Activated T-helper 1 cell treated with anti-CD3 and anti-CD28 coated beads, Interleukin-12 subunit alpha, Interleukin-12 subunit beta, Interleukin-2, Interleukin-4 antibody, amounts not matched to agents 30 ng/mL and 10 ng/mL and 1 ng/mL, durations not matched to agents 14 hours and 24 hours and 36 hours (primary cell): ENCODE measurements at regions not wholly inside any gene's neighbourhood (a gene's known extent, or its start where the extent isn't known, plus 50 kb on each side); places are given as distances from the start of the nearest gene placed in this dataset.
"Not testable (repeated sequence)": the region's sequence is repeated elsewhere in the genome, so short reads cannot be mapped to it uniquely, and the experiment has no call there.

ENCODE experiments used
- DNase-seq: peaks from one replicate; pipeline ENCODE4 v3.0.0; 2021; ENCODE audit warnings: low spot score
- H3K27ac Mint-ChIP-seq: one replicate; pipeline ENCODE4 v1.8.0; 2021; ENCODE audit warnings: mild to moderate bottlenecking, mixed read lengths
- H3K27me3 Mint-ChIP-seq: one replicate; pipeline ENCODE4 v1.8.0; 2022; ENCODE audit warnings: mild to moderate bottlenecking, moderate library complexity, mixed read lengths; ENCODE audit not compliant: insufficient read depth
- H3K36me3 Mint-ChIP-seq: one replicate; pipeline ENCODE4 v1.8.0; 2021; ENCODE audit warnings: low read depth, mixed read lengths
- H3K4me1 Mint-ChIP-seq: one replicate; pipeline ENCODE4 v1.8.0; 2021; ENCODE audit warnings: low read depth, mixed read lengths
- H3K4me3 Mint-ChIP-seq: one replicate; pipeline ENCODE4 v1.8.0; 2021; ENCODE audit warnings: mild to moderate bottlenecking, moderate library complexity, mixed read lengths
- H3K9me3 Mint-ChIP-seq: one replicate; pipeline ENCODE4 v1.8.0; 2021; ENCODE audit warnings: mixed read lengths
- intact Hi-C: fragments of 100-400 bp; cut with micrococcal nuclease; formaldehyde crosslinking; loops from one replicate; pipeline ENCODE4 v1.15.1; 2024

DNA sequence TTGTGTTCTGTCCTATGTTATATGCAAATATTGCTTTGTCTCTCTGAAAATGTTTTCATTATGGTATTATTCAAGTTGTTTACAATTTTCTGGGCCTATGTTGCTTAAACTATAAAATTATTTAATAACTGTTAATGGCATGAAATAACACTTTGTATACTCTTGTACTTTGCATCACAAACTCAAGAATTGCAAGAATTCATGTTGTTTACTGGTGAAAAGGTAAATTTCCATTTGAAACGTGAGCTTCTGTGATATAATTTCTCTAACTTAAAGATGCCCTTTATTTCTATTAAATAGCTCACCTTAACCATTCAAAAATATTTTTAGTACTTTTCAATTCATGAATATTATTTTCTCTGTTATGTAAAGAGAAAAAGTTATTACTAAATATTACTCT, 1504.2 kb downstream of the SUCLG1 start:
- H3K4me3 Mint-ChIP-seq: no peak overlapping the region
- H3K36me3 Mint-ChIP-seq: no peaks in the 10 kb centered on the region
- H3K27ac Mint-ChIP-seq: no peak overlapping the region
- peaks cover 3% of the 10 kb centered on the region for H3K9me3 Mint-ChIP-seq
- no peaks in the 10 kb centered on the region for H3K4me1 Mint-ChIP-seq
- intact Hi-C loops: no loop called here
- no peak for DNase-seq
- no peaks in the 10 kb centered on the region for H3K27me3 Mint-ChIP-seq

DNA sequence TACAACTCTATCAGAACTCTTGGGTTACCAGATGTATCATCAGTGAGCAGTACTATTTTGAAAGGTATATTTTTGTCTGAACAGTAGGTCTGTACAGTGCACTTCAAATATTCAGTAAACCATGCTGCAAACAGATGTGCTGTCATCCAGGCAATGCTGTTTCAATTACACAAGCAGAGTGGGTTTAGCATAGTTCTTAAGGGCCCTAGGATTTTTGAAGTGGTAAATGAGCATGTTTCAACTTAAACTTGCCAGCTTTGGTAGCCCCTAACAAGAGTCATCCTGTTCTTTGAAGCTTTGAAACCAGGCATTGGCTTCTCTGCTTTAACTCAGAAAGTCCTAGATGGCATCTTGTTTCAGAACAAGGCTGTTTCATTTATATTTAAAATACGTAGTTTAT, 1519.9 kb downstream of the SUCLG1 start:
- intact Hi-C loops: no loop called here
- Mint-ChIP-seq H3K27me3 (no peaks in the 10 kb centered on the region), H3K9me3 (peaks cover 11% of the 10 kb centered on the region), H3K36me3 (no peaks in the 10 kb centered on the region), H3K4me1 (no peaks in the 10 kb centered on the region), H3K4me3 (no peak overlapping the region), H3K27ac (no peak overlapping the region)
- DNase-seq: no peak

DNA sequence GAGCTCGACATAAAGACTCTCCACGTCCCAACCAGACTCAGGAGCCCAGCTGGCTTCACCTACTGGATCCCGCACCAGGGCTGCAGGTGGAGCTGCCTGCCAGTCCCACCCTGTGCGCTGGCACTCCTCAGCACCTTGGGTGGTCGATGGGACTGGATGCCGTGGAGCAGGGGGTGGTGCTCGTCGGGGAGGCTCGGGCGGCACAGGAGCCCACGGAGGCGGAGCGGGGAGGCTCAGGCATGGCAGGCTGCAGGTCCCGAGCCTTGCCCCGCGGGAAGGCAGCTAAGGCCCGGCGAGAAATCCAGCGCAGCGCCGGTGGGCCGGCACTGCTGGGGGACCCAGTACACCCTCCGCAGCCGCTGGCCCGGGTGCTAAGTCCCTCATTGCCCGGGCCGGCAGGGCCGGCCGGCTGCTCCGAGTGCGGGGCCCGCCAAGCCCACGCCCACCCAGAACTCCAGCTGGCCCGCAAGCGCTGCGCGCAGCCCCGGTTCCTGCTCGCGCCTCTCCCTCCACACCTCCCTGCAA, 1520.7 kb downstream of the SUCLG1 start:
- H3K4me1 Mint-ChIP-seq, H3K27ac Mint-ChIP-seq, H3K4me3 Mint-ChIP-seq, DNase-seq, H3K36me3 Mint-ChIP-seq, H3K27me3 Mint-ChIP-seq, intact Hi-C loops: not testable (repeated sequence)
- peaks cover 13% of the 10 kb centered on the region for H3K9me3 Mint-ChIP-seq

DNA sequence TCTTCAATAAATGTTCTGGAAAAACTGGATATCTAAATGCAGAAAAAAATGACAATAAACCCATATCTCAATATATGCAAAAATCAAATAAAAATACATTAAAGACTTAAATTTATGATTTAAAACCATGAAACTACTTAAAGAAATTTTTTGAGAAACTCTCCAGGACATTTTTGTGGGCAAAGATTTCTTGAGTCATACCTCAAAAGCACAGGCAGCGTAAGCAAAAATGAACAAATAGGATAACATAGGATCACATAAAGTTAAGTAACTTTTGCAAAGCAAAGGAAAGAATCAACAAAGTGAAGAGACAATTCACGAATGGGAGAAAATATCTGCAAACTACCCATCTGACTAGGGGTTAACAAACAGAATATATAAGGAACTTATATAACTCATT, 1545.5 kb downstream of the SUCLG1 start:
- DNase-seq: no peak
- Mint-ChIP-seq H3K27me3 (no peaks in the 10 kb centered on the region), H3K4me3 (no peak overlapping the region), H3K4me1 (no peaks in the 10 kb centered on the region), H3K9me3 (peaks cover 8% of the 10 kb centered on the region), H3K36me3 (no peaks in the 10 kb centered on the region), H3K27ac (no peak overlapping the region)
- intact Hi-C loops: no loop called here

DNA sequence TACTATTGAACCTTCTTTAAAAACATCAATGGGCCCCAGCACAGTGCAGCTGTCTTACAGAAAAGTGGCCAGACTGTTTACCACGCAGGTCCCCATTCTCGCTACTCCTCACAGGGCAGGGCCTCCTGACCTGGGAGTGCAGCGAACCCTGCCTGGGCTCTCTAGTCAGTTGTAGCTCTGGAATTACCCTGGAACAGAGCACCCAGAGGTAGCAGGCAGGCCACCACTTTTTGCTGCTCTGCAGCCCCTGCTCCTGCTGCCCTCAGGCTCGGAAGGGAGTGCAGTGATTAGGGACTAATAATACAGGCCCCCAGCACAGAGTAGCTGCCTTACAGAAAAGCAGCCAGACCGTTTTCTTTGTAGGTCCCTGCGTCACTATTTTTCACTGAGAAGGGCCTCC, 1563.0 kb downstream of the SUCLG1 start:
- Mint-ChIP-seq H3K36me3 (no peaks in the 10 kb centered on the region), H3K27me3 (no peaks in the 10 kb centered on the region), H3K27ac (no peak overlapping the region), H3K4me1 (no peaks in the 10 kb centered on the region), H3K4me3 (no peak overlapping the region), H3K9me3 (no peaks in the 10 kb centered on the region)
- intact Hi-C loops: no loop called here
- DNase-seq: no peak

DNA sequence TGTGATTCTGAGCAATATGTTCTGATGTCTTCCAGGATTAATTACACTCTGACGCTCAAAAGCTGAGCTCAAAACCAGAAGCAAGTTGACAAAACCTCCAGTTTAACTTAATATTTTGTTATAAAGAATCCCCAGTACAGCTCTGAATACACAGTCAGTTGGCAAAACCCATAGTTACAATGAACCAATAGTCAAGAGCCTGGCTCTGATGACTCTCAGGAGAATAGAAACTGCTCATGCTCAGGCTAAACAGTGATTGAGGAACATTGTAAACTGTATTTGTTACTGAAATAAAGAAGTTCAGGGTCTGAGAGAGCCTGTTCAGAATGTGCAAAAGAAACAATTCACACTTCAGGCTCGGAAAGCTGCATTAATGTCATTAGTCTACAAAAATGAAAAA, 1565.9 kb downstream of the SUCLG1 start:
- Mint-ChIP-seq H3K36me3 (no peaks in the 10 kb centered on the region), H3K27ac (no peak overlapping the region), H3K9me3 (no peaks in the 10 kb centered on the region), H3K4me1 (no peaks in the 10 kb centered on the region), H3K27me3 (no peaks in the 10 kb centered on the region), H3K4me3 (no peak overlapping the region)
- DNase-seq: no peak
- intact Hi-C loops: no loop called here

DNA sequence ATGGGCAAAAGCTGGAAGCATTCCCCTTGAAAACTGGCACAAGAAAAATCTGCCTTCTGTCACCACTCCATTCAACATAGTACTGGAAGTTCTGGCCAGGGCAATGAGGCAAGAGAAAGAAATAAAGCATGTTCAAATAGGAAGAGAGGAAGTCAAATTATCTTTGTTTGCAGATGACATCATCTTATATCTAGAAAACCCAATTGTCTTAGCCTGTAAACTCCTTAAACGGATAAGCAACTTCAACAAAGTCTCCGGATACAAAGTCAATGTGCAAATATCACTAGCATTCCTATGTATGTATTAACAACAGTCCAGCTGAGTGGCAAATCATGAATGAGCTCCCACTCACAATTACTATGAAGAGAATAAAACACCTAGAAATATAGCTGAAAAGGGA, 1579.3 kb downstream of the SUCLG1 start:
- H3K36me3 Mint-ChIP-seq: no peaks in the 10 kb centered on the region
- no peak overlapping the region for H3K4me3 Mint-ChIP-seq
- H3K9me3 Mint-ChIP-seq: peaks cover 5% of the 10 kb centered on the region
- no peak overlapping the region for H3K27ac Mint-ChIP-seq
- DNase-seq: no peak
- no peaks in the 10 kb centered on the region for H3K4me1 Mint-ChIP-seq
- intact Hi-C loops: no loop called here
- H3K27me3 Mint-ChIP-seq: no peaks in the 10 kb centered on the region

DNA sequence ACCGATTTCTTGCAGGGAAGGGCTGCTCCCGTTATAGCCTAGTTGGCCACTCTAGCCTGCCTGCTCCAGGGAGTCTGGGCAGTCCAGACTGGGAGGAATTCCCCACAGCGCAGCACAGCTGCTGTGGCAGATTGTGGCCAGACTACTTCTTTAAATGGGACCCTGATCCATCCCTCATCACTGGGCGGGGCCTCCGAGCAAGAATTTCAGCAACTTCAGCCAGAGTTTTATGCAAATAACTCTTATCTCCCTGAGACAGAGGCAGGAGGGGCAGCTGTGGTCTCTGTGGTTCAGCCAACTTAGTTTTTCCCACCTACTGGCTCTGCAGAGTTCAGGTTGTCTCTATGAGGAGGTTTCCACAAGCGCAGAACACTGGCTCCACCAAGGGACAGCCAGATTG, 1583.2 kb downstream of the SUCLG1 start:
- Mint-ChIP-seq H3K27ac (no peak overlapping the region), H3K4me1 (no peaks in the 10 kb centered on the region), H3K4me3 (no peak overlapping the region), H3K36me3 (no peaks in the 10 kb centered on the region), H3K27me3 (no peaks in the 10 kb centered on the region), H3K9me3 (peaks cover 8% of the 10 kb centered on the region)
- DNase-seq: no peak
- intact Hi-C loops: no loop called here

DNA sequence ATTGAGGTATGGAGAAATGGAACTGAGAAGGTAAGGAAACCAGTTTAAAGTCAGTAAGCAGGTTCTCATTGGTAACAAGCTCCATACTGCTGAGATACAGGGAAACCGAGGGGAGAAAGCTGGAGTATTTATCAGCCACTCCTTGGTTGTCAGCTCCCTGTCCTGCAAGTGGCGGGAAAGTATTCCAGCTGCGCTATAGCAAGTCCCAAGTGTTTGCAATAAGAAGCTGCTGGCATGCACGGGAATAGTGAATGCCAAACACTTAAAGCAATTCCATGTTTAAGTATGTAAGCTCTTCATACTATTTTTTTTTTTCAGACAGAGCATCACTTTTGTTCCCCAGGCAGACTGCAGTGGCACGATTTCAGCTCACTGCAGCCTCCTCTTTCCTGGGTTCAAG, 1601.1 kb downstream of the SUCLG1 start:
- H3K27ac Mint-ChIP-seq: no peak overlapping the region
- intact Hi-C loops: no loop called here
- H3K36me3 Mint-ChIP-seq: no peaks in the 10 kb centered on the region
- no peak overlapping the region for H3K4me3 Mint-ChIP-seq
- DNase-seq: no peak
- H3K9me3 Mint-ChIP-seq: peaks cover 4% of the 10 kb centered on the region
- H3K27me3 Mint-ChIP-seq: no peaks in the 10 kb centered on the region
- no peaks in the 10 kb centered on the region for H3K4me1 Mint-ChIP-seq

DNA sequence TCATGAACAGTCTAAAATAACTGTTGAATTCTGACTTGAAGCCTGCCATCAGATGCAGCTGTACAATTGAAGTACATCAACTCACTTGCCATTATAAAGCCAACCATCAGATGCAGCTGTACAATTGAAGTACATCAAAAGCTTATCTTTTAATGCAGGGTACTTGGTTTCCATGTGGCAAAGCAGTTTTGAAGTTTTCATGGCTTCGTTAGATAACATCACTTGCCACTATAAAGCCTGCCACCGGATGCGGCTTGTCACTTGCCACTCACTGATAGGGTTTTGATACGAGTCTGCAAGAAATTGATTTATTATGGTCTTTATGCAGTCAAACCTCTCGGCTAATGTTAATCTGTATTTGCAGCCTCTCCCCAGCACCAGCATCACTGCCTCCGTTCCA, 1605.8 kb downstream of the SUCLG1 start:
- Mint-ChIP-seq H3K4me3 (no peak overlapping the region), H3K9me3 (no peaks in the 10 kb centered on the region), H3K27me3 (no peaks in the 10 kb centered on the region), H3K36me3 (no peaks in the 10 kb centered on the region), H3K4me1 (no peaks in the 10 kb centered on the region), H3K27ac (no peak overlapping the region)
- intact Hi-C loops: no loop called here
- DNase-seq: no peak

DNA sequence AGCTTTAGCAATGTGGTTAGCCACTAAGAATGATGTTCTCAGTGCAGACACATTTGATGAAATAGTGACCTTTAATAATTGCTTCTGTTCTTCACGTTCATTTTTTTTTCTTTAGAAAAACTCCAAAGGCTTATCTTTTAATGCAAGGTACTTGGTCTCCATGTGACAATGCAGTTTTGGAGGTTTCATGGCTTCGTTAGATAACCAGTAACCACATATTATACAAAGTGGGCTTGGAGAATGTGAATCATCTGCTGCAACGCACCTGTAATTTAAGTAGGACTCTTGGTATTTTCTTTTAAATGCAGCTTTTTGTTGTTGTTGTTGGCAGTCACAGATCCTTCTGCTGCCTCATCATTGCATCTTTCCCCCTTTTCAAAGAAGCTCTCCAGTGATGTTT, 1606.3 kb downstream of the SUCLG1 start:
- no peak overlapping the region for H3K27ac Mint-ChIP-seq
- no peak for DNase-seq
- no peaks in the 10 kb centered on the region for H3K27me3 Mint-ChIP-seq
- no peaks in the 10 kb centered on the region for H3K4me1 Mint-ChIP-seq
- no peaks in the 10 kb centered on the region for H3K9me3 Mint-ChIP-seq
- no peak overlapping the region for H3K4me3 Mint-ChIP-seq
- intact Hi-C loops: no loop called here
- no peaks in the 10 kb centered on the region for H3K36me3 Mint-ChIP-seq

DNA sequence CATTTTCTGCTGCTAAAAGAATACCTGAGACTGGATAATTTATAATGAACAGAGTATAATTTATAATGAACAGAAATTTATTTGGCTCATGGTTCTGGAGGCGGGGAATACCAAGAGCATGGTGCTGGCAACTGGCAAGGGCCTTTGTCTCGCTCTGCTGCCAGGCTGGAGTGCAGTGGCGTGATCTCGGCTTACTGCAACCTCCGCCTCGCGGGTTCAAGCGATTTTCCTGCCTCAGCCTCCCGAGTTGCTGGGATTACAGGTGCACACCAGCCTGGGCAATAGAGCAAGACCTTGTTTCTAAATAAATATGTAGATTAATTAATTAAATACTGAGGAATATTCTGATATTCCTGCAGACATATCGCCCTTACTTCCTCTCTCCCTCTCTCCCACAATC, 1610.8 kb downstream of the SUCLG1 start:
- Mint-ChIP-seq H3K27me3 (no peaks in the 10 kb centered on the region), H3K4me3 (no peak overlapping the region), H3K36me3 (no peaks in the 10 kb centered on the region), H3K27ac (no peak overlapping the region), H3K4me1 (no peaks in the 10 kb centered on the region), H3K9me3 (no peaks in the 10 kb centered on the region)
- DNase-seq: no peak
- intact Hi-C loops: no loop called here

DNA sequence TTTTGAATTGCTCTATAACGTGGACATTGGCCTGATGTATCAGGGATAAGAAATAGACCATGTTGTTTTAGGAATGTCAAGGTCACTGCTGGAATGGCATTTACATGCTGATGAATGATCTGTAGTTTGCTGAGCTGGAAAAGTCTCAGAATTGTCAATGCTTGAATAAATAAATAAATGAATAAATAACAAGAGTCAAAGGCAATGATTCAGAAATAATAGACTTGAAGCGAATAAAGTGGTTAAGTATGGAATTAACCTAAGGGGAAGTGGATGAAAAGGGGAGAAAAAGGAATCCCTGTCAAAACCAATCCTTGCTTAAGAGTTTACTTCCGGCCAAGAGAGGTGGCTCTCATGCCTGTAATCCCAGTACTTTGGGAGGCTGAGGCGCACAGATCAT, 1620.0 kb downstream of the SUCLG1 start:
- intact Hi-C loops: no loop called here
- Mint-ChIP-seq H3K4me1 (no peaks in the 10 kb centered on the region), H3K27me3 (no peaks in the 10 kb centered on the region), H3K9me3 (no peaks in the 10 kb centered on the region), H3K27ac (no peak overlapping the region), H3K36me3 (no peaks in the 10 kb centered on the region), H3K4me3 (no peak overlapping the region)
- no peak for DNase-seq

DNA sequence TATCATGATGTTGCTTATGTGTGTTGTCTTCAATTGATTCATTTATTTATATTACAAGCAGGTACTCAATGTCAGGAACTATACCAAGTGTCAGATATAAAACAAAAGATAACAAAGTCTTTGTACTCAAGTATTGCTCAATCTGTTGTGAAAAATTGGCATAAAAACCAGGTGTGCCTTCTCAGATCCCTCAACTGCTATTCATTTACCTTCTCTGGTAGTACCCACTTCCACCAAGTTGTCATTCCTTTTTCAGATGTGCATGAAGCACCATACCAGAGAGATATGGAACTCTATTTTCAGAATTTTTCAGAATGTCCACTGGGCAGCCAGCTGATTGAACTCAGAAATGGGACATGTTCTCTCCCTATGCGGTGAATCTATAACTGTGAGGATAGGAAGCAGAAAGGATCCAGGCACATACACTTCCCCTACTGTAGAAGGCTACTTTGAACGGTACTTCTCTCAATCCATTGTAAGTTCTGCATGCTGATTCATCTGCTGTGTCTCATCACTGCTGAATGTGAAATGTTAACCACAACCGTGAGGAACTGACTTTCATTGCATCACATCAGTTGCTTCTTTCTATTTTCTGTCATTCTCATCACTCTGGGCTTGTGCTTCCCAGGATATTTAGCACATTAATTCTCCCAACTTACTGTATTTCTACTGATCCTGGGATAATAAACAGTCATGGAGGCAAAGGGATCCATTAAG, 1621.3 kb downstream of the SUCLG1 start:
- H3K4me3 Mint-ChIP-seq: no peak overlapping the region
- H3K9me3 Mint-ChIP-seq: no peaks in the 10 kb centered on the region
- no peaks in the 10 kb centered on the region for H3K27me3 Mint-ChIP-seq
- H3K27ac Mint-ChIP-seq: no peak overlapping the region
- no peak for DNase-seq
- intact Hi-C loops: no loop called here
- H3K4me1 Mint-ChIP-seq: no peaks in the 10 kb centered on the region
- no peaks in the 10 kb centered on the region for H3K36me3 Mint-ChIP-seq
